ENCODE measurements at regions not wholly inside any gene's neighbourhood (a gene's known extent, or its start where the extent isn't known, plus 50 kb on each side); places are given as distances from the start of the nearest gene placed in this dataset.

GRCh38 chr1:219472596-219472995 lies 140.3 kb downstream of the ZC3H11B start (continued):
- TF ChIP-seq CHD7 (IDR thresholded peaks at IDR 0.05; ENCODE audit: insufficient replicate concordance, low read length), result no peak
